Retinal pigment epithelial cell (primary cell): ENCODE measurements at regions not wholly inside any gene's neighbourhood (a gene's known extent, or its start where the extent isn't known, plus 50 kb on each side); places are given as distances from the start of the nearest gene placed in this dataset.
"Not testable (repeated sequence)": the region's sequence is repeated elsewhere in the genome, so short reads cannot be mapped to it uniquely, and the experiment has no call there.

Source experiments
- DNase-seq: peaks from one replicate; pipeline ENCODE4 v3.0.0-alpha.2; 2010; ENCODE audit warnings: low read depth
- H3K4me3 ChIP-seq: 2 replicates; pipeline ENCODE4 v1.5.1; 2011; ENCODE audit warnings: mild to moderate bottlenecking, low read length, control low read depth, moderate library complexity
- CTCF ChIP-seq: conservative IDR thresholded peaks from 2 replicates; pipeline ENCODE4 v1.5.1; 2011; ENCODE audit warnings: low read depth, low read length, control low read depth, inconsistent platforms

- no peak for DNase-seq
Measured at GRCh38 chr10:46106410-46107255, 60.6 kb upstream of the MSMB start.

GRCh38 chr10:46108158-46108499 lies 62.1 kb upstream of the MSMB start:
- not testable (repeated sequence) for H3K4me3 ChIP-seq, DNase-seq

More at GRCh38 chr10:46106410-46107255, 60.6 kb upstream of the MSMB start:
- H3K4me3 ChIP-seq: peak overlapping the region; percentile 45
- no peak for TF ChIP-seq CTCF

GRCh38 chr10:46154271-46154670 lies 108.2 kb upstream of the MSMB start:
- H3K4me3 ChIP-seq, DNase-seq: not testable (repeated sequence)

GRCh38 chr10:46154683-46155082 lies 108.6 kb upstream of the MSMB start:
- not testable (repeated sequence) for DNase-seq, H3K4me3 ChIP-seq

- not testable (repeated sequence) for DNase-seq, H3K4me3 ChIP-seq
Measured at GRCh38 chr10:46156866-46157265, 110.8 kb upstream of the MSMB start.

- no peak overlapping the region for H3K4me3 ChIP-seq
- no peak for DNase-seq
- no peak for TF ChIP-seq CTCF
Measured at GRCh38 chr10:46169736-46170135, 117.1 kb upstream of the ANTXRL start.

GRCh38 chr10:46170789-46171188 lies 116.0 kb upstream of the ANTXRL start:
- DNase-seq: no peak
- no peak for TF ChIP-seq CTCF
- H3K4me3 ChIP-seq: no peak overlapping the region

- no peak for DNase-seq
- TF ChIP-seq CTCF: no peak
- no peak overlapping the region for H3K4me3 ChIP-seq
Measured at GRCh38 chr10:46171661-46172060, 115.1 kb upstream of the ANTXRL start.

GRCh38 chr10:46175296-46175695 lies 111.5 kb upstream of the ANTXRL start:
- TF ChIP-seq CTCF: no peak
- no peak for DNase-seq
- H3K4me3 ChIP-seq: no peak overlapping the region
